ENCODE measurements at regions not wholly inside any gene's neighbourhood (a gene's known extent, or its start where the extent isn't known, plus 50 kb on each side); places are given as distances from the start of the nearest gene placed in this dataset.
"Not testable (repeated sequence)": the region's sequence is repeated elsewhere in the genome, so short reads cannot be mapped to it uniquely, and the experiment has no call there.

- not testable (repeated sequence) for H3K9ac ChIP-seq (ENCODE audit: low read length); H2BK12ac ChIP-seq (ENCODE audit: low read length); H3K18ac ChIP-seq (ENCODE audit: low read length); H3K79me2 ChIP-seq (ENCODE audit: control insufficient read depth, insufficient read depth, low read length, poor library complexity); H4K91ac ChIP-seq (ENCODE audit: low read depth, low read length); H3K36me3 ChIP-seq (ENCODE audit: control insufficient read depth in 1 of 2, insufficient read depth in 2 of 2, low read length in 2 of 2); H3K9me3 ChIP-seq (ENCODE audit: insufficient read depth, low read depth, low read length); H3K79me1 ChIP-seq (ENCODE audit: low read length); H3K27ac ChIP-seq (ENCODE audit: low read depth, low read length); H2BK120ac ChIP-seq (ENCODE audit: insufficient read depth, low read length, poor library complexity); DNase-seq; H3K4me3 ChIP-seq (ENCODE audit: low read depth, low read length); H3K4ac ChIP-seq (ENCODE audit: low read depth, low read length); H2BK5ac ChIP-seq (ENCODE audit: low read depth, low read length, poor library complexity); H3K23ac ChIP-seq (ENCODE audit: low read length); H3K14ac ChIP-seq (ENCODE audit: low read length); H3K4me2 ChIP-seq (ENCODE audit: low read length); H2AFZ ChIP-seq (ENCODE audit: insufficient read depth, low read length, poor library complexity); H3K27me3 ChIP-seq (ENCODE audit: insufficient read depth, low read length); H4K8ac ChIP-seq (ENCODE audit: low read depth, low read length); H2AK5ac ChIP-seq (ENCODE audit: low read length); H4K12ac ChIP-seq (ENCODE audit: low read depth, low read length); H3K4me1 ChIP-seq (ENCODE audit: control insufficient read depth in 1 of 2, insufficient read depth in 2 of 2, low read length in 2 of 2)
- no CpG with 5 or more reads among the region's 4 CpGs for WGBS (ENCODE audit: extremely low coverage, insufficient coverage, insufficient read length)
Observed at GRCh38 chr1:166784646-166785045, 54.6 kb upstream of the POGK start.

- H3K23ac ChIP-seq (ENCODE audit: low read length), result no peak overlapping the region
- no peak overlapping the region for H3K18ac ChIP-seq (ENCODE audit: low read length)
- no peak overlapping the region for H3K4ac ChIP-seq (ENCODE audit: low read depth, low read length)
- H3K36me3 ChIP-seq (ENCODE audit: control insufficient read depth in 1 of 2, insufficient read depth in 2 of 2, low read length in 2 of 2), result no peaks in the 10 kb centered on the region
- H3K79me2 ChIP-seq (ENCODE audit: control insufficient read depth, insufficient read depth, low read length, poor library complexity), result no peaks in the 10 kb centered on the region
- no peak overlapping the region for H3K14ac ChIP-seq (ENCODE audit: low read length)
- H3K9ac ChIP-seq (ENCODE audit: low read length), result no peak overlapping the region
- H3K9me3 ChIP-seq (ENCODE audit: insufficient read depth, low read depth, low read length), result peaks cover 2% of the 10 kb centered on the region
- no peaks in the 10 kb centered on the region for H3K27me3 ChIP-seq (ENCODE audit: insufficient read depth, low read length)
- no peak overlapping the region for H2BK12ac ChIP-seq (ENCODE audit: low read length)
- H2BK5ac ChIP-seq (ENCODE audit: low read depth, low read length, poor library complexity), result no peak overlapping the region
- no peaks in the 10 kb centered on the region for H3K4me1 ChIP-seq (ENCODE audit: control insufficient read depth in 1 of 2, insufficient read depth in 2 of 2, low read length in 2 of 2)
- WGBS (ENCODE audit: extremely low coverage, insufficient coverage, insufficient read length), result no CpG with 5 or more reads among the region's 1 CpG
- no peak overlapping the region for H2BK120ac ChIP-seq (ENCODE audit: insufficient read depth, low read length, poor library complexity)
- no peak overlapping the region for H2AK5ac ChIP-seq (ENCODE audit: low read length)
- H4K12ac ChIP-seq (ENCODE audit: low read depth, low read length), result no peak overlapping the region
- no peak overlapping the region for H3K4me2 ChIP-seq (ENCODE audit: low read length)
- DNase-seq, result no peak
- no peak overlapping the region for H3K27ac ChIP-seq (ENCODE audit: low read depth, low read length)
- no peak overlapping the region for H4K91ac ChIP-seq (ENCODE audit: low read depth, low read length)
- H3K4me3 ChIP-seq (ENCODE audit: low read depth, low read length), result no peak overlapping the region
- H4K8ac ChIP-seq (ENCODE audit: low read depth, low read length), result no peak overlapping the region
- H3K79me1 ChIP-seq (ENCODE audit: low read length), result no peaks in the 10 kb centered on the region
- no peak overlapping the region for H2AFZ ChIP-seq (ENCODE audit: insufficient read depth, low read length, poor library complexity)
Observed at GRCh38 chr1:166785987-166786386, 53.3 kb upstream of the POGK start.

GRCh38 chr1:166789286-166789685 lies 50.0 kb upstream of the POGK start:
- Histone ChIP-seq H4K91ac (ENCODE audit: low read depth, low read length) (no peak overlapping the region), H2AFZ (ENCODE audit: insufficient read depth, low read length, poor library complexity) (no peak overlapping the region), H2BK5ac (ENCODE audit: low read depth, low read length, poor library complexity) (no peak overlapping the region), H3K4me1 (ENCODE audit: control insufficient read depth in 1 of 2, insufficient read depth in 2 of 2, low read length in 2 of 2) (no peaks in the 10 kb centered on the region), H4K8ac (ENCODE audit: low read depth, low read length) (no peak overlapping the region), H3K4me2 (ENCODE audit: low read length) (no peak overlapping the region), H3K9me3 (ENCODE audit: insufficient read depth, low read depth, low read length) (peaks cover 2% of the 10 kb centered on the region), H3K4ac (ENCODE audit: low read depth, low read length) (no peak overlapping the region), H3K14ac (ENCODE audit: low read length) (no peak overlapping the region), H3K4me3 (ENCODE audit: low read depth, low read length) (no peak overlapping the region), H3K9ac (ENCODE audit: low read length) (no peak overlapping the region), H2BK12ac (ENCODE audit: low read length) (no peak overlapping the region), H3K27me3 (ENCODE audit: insufficient read depth, low read length) (no peaks in the 10 kb centered on the region), H3K79me2 (ENCODE audit: control insufficient read depth, insufficient read depth, low read length, poor library complexity) (no peaks in the 10 kb centered on the region), H3K23ac (ENCODE audit: low read length) (no peak overlapping the region), H2BK120ac (ENCODE audit: insufficient read depth, low read length, poor library complexity) (no peak overlapping the region), H3K27ac (ENCODE audit: low read depth, low read length) (no peak overlapping the region), H2AK5ac (ENCODE audit: low read length) (no peak overlapping the region), H3K79me1 (ENCODE audit: low read length) (no peaks in the 10 kb centered on the region), H3K36me3 (ENCODE audit: control insufficient read depth in 1 of 2, insufficient read depth in 2 of 2, low read length in 2 of 2) (no peaks in the 10 kb centered on the region), H3K18ac (ENCODE audit: low read length) (no peak overlapping the region), H4K12ac (ENCODE audit: low read depth, low read length) (no peak overlapping the region)
- DNase-seq, result no peak
- WGBS (ENCODE audit: extremely low coverage, insufficient coverage, insufficient read length), result no CpG with 5 or more reads among the region's 3 CpGs

All from trophoblast cell (in vitro differentiated cells and primary cell).